H4 (cell line): ENCODE measurements at regions not wholly inside any gene's neighbourhood (a gene's known extent, or its start where the extent isn't known, plus 50 kb on each side); places are given as distances from the start of the nearest gene placed in this dataset.
"Not testable (repeated sequence)": the region's sequence is repeated elsewhere in the genome, so short reads cannot be mapped to it uniquely, and the experiment has no call there.

Source experiments
- DNase-seq: peaks from one replicate; pipeline ENCODE4 v3.0.0-alpha.2; 2015; ENCODE audit warnings: low spot score

DNA sequence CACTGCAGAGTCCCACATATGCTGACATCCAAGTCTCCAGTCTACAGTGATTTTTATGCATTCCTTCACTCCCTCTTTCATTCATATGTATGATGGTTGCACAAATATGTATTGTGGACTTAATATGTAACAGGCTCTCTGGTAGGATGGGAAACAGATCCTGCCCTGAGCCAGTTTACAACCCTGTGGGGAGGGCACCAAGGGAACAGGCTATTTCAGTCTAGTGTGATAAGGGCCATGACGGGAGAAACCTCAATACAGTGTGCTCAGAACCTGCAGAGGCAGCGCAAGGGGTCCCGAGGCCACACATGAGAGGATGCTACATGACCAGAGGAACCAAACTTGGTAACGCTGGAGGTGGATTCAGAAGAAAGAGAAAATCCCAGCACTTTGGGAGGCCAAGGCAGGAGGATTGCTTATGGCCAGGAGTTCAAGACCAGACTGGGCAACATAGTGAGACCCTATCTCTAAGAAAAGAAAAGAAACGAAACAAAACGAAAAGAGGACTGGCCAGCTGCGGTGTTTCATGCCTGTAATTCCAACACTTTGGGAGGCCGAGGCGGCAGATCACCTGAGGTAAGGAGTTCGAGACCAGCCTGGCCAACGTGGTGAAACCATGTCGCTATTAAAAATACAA, 249.8 kb upstream of the JARID2 start:
- no peak for DNase-seq

DNA sequence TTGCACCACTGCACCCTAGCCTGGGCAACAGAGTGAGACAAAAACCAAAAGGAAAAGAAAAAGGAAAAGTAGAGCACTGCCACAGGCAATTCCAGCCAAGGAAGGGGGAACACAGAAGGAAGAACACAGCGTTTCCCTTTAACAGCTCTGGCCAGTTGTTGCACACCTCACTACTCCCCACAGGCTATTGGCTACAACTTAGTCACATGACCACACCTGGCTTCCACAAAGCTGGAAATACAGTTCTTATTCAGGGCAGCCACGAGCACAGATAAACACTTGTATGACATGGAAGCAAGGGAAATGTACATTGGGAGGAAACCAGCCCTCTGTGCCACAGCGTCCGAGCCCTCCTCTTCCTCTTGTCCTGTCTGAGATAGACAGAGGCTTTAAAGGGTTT, 249.0 kb upstream of the JARID2 start:
- no peak for DNase-seq

DNA sequence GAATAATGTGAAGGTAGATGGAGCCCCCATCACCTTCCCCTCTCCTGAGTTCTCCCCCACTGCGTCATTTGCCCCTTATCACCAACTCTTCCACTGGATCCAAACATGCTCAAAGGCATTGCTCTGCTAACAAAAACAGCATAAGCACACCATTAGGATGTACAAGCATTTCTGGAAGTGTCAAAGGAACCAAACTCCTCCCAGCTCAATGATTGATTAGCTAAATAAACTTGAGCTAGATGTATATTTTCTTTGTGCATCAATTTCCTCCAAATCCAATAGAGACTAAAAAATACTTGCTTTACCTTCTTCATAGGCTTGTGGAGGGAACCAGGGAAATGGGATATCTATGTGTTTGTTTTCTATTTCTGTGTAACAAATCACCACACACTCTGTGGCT, 248.4 kb upstream of the JARID2 start:
- DNase-seq, result no peak

DNA sequence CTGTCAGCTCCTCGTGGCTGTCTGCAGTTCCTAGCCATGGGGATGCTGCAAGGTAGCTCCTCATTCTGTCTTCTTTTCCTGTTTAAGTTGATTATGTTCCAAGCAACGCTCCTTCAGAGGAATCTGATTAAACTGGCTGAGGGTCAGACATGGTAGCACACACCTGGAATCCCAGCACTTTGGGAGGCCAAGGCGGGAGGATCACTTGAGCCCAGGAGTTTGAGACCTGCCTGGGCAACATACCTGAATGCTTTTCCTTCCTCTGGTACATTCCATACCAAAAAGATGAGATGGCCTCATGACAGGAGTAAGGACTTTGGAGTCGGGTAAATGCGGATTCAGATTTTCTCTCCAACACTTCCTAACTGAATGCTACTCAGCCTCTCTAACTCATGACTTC, 246.8 kb upstream of the JARID2 start:
- no peak for DNase-seq

DNA sequence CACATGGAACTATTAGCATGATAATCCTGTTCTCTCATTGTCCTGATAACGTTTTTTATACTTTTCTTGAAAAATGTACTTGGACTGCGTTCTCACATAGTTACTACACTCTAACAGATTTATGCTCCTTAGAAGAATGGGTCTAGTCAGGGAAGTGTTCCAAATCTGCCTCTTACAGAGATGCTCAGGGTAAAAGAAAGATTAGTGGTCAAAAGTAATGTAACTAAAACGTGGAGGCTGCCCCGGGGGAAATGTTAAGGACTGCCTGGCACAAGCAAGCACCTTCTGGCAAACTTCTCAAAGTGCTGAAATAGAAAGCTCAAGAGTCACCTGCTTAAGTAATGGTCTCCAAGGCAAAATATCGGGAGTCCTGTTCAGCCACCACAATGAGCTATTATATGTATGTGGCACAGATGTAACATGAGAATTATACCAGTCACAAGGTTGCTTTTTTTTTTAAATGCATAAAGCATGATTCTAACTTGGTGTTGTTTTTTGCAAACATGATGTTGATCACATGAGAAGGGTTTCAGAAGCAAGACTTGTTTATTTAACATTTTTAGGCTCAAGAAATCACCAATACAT, 244.5 kb upstream of the JARID2 start:
- DNase-seq, result no peak

DNA sequence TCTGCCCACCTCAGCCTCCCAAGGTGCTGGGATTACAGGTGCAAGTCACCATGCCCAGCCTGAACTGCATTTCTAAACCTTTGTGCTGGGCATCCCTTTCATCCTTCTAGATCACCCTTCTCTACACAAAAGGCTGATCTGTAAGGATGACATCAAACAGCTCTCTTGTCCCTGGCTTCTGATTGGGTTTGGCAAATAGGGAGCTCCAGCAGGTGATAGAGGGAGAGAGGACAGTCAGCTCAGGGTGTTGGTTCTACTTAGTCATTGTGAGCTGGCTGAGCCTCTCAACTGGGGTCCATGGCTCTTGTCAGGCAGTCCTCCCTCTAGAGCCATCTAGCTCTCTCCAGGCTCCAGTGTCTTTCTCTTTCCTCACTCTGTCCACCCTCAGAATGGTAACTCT, 237.6 kb upstream of the JARID2 start:
- DNase-seq, result no peak

DNA sequence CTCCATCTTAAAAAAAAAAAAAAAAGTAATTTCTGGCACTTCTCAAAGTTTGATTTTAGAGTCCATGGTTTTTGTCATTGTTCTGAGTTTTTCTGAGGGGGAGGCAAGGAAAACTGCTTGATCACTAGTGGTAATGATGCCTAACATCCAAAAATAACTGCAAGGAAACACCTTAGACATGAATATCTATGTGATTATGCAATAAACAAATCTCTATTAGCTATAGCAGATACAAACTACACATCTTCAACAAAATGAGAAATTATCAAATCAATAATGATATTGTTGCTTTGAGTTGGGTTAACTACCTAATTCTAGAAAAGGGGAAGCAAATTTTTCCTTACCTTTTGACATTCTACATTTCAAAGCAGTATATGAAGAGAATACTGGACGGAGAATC, 230.9 kb upstream of the JARID2 start:
- DNase-seq, result no peak

DNA sequence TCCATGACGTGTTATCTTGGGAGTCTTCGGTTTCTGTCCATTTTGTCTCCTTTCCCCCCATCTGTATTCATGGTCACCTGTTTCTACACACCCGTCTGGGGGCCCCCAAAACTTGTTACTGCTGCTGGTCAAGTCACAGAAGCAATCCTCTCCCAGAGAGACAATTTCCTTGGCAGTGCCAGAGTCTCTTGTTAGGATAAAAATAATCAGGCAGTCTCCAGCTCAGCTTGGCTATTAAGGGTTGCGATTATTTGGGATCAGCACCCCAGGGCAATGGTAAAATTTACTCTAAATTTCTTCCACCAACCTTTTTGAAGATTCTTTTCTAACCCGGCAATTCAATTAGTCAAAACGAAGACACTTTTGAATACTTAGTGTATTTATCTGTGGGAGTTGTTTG, 229.1 kb upstream of the JARID2 start:
- no peak for DNase-seq

DNA sequence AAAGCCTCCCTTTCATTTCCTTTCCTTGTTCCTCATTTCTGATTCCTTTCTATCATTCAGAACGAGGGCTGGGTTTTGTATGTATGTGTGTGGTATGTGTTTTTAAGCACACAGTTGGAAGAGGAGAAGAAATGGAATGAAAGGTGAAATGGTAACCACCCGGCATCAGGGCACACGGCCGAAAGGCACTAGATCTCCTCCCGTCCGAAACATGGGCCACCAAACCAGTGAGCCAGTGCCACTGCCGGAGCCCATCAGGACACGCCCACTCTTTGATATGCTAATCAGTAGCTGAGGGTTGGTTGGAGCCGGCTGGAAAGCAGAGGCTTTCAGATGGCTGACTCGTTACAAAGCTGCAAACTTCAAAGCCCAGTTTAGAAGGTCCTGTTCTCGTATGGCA, 228.6 kb upstream of the JARID2 start:
- no peak for DNase-seq

DNA sequence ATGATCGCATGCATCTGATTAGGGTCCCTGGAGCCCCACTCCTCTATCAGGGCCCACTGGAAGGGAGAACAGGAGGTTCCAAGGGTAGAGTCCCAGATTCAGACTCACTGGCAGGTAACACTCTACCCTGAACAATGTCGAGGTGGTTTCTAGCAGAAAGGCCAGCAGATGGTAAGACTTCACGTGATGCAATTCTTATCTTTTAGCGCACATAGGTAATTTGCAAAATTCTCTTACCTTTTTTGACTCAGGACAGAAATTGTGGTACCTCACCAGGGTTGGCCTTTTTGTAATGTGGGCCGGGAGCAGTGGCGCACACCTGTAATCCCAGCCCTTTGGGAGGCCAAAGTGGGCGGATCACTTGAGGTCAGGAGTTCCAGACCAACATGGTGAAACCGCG, 228.1 kb upstream of the JARID2 start:
- DNase-seq, result no peak

DNA sequence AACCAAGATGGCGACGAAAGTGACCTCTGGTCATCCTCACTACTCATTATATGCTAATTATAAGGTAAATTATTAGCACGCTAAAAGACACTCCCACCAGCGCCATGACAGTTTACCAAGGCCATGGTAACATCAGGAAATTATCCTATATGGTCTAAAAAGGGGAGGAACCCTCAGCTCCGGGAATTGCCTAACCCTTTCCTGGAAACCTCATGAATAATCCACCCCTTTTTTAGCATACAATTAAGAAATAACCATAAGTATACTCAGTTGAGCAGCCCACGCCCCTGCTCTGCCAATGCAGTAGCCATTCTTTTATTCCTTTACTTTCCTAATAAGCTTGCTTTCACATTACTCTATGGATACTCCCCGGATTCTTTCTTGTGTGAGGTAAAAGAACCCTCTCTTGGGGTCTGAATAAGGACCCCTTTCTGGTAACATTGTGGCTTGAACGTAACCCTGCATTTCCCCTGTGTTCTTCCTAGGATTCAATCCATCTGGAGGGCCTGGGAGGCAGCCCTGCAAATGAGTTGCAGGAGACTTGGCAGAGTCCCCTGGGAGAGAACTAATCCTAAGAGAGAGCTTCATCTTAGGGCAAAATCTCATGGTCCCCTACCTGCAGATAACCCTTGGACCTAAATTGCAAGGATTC, 225.6 kb upstream of the JARID2 start:
- DNase-seq, result no peak

DNA sequence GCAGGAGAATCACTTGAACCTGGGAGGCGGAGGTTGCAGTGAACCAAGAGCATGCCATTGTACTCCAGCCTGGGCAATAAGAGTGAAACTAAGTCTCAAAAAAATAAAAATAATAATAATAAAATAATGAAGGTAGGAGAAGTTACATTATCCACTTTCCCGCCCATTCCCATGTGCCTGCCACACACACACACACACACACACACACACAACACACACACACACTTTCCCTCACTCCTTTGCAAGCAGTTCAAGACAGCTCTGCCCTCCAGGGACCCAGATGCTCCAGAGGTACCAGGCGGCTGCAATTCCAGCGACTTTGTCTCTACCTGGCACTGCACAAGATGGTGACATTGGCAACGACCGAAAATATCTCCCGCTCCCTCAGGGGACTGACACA, 224.8 kb upstream of the JARID2 start:
- DNase-seq, result no peak

DNA sequence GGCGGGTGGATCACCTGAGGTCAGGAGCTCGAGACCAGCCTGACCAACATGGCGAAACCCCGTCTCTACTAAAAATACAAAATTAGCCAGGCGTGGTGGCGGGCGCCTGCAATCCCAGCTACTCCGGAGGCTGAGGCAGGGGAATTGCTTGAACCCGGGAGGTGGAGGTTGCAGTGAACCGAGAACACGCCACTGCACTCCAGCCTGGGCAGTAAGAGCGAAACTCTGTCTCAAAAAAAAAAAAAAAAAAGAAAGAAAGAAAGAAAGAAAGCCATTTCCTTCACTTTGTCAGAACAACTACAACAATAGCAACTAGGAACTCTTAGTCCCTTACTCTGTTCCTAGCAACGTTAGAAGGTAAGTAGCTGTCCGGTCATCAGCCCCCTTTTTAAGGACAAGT, 222.9 kb upstream of the JARID2 start:
- DNase-seq, result not testable (repeated sequence)

DNA sequence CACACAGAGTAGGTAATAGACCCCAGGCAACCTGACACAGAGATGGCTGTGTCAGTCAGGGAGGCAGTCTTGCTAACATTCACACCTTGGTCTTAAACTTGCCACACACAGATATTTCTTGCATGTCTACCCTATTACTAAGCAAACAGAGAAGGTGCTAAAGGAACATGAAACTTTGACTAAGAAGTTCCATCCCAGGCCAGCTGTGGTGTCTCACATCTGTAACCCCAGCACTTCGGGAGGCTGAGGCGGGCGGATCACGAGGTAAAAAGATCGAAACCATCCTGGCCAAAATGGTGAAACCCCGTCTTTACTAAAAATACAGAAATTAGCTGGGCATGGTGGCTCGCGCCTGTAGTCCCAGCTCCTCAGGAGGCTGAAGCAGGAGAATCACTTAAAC, 222.4 kb upstream of the JARID2 start:
- DNase-seq, result no peak

DNA sequence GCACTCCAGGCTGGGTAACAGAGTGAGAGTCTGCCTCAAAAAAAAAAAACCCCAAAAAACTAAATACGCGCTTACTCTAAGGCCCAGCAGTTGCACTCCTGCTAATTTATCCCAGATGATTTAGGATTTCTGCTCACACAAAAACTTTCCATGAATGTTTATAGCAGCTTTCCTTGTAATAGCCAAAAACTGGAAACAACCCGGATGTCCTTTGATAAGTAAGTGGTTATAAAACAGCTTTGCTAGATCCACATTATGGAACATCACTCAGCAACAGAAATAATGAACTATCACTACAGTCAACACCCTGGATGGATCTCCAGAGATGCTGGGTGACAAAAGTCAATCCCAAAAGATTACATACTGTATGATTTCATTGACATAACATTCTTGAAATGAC, 220.4 kb upstream of the JARID2 start:
- no peak for DNase-seq

DNA sequence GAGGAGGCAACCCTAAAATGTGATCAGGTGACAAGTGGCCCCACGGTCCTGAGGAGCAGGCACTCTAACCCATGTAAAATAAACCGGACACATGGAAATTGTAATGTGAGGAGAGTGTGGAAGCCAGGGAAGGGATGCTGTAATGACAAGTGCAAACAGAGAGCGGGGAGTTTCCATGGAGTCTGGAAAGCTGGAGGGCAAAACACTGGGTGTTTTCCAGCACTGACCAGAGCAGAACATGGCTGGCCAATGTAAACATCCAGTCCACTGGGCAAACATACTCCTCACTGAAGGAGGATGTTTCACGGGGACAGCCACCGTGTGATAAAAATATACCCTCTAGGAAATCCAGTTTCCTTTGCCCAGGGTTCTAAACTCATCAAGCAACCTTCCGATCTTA, 219.0 kb upstream of the JARID2 start:
- peak; percentile 35 for DNase-seq

DNA sequence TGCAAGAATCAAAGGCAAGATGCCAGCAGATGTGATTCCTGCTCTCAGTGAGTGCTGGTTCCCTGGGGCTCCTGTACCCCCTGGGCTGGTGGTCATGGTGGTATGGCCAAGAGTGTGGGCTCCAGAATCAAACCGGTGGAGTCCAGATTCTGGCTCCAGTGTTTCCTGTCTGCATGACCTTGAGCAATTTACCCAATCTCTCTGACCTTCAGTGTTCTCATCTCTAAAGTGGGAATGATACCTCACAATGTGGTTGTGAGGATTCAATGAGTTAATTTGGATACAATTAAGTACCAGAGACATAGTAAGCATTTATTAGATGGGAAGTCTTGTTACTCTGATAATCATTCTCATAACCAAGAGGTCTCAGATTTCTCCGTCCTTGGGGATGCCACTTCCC, 218.4 kb upstream of the JARID2 start:
- DNase-seq, result no peak

DNA sequence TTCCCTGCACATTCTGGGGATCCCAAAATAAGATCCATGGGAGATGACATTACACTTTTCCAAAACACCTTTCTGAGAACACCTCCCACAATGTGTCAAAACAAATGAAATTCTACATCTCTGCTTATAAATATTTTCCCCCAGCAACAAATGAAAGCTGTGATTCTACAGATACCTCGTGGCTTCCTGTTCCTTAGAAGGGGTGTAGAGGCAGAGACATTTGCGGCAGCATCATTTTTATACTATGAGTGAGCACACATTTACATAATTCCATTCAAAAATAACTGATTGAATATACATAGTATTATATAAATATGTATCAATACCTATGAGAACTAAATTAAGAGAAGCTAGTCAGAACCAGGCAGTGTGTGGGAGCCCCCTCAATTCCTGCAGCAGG, 213.9 kb upstream of the JARID2 start:
- DNase-seq, result no peak

DNA sequence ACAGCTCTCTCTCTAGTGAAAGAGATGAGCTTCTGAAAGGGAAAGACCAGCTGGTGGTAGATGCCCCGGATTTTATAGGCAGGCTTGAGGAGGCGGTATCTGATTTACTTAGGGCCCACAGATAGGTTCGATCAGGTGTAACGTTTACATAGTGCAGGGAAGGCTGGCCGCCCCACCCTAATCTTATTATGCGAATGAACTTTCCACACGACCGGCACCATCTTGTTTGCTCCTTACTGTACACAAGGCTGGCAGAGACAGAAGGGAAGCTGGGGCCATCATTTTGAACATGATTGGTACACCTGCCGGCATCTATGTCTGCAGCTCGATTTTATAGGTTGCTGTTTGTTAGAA, 212.0 kb upstream of the JARID2 start:
- no peak for DNase-seq

DNA sequence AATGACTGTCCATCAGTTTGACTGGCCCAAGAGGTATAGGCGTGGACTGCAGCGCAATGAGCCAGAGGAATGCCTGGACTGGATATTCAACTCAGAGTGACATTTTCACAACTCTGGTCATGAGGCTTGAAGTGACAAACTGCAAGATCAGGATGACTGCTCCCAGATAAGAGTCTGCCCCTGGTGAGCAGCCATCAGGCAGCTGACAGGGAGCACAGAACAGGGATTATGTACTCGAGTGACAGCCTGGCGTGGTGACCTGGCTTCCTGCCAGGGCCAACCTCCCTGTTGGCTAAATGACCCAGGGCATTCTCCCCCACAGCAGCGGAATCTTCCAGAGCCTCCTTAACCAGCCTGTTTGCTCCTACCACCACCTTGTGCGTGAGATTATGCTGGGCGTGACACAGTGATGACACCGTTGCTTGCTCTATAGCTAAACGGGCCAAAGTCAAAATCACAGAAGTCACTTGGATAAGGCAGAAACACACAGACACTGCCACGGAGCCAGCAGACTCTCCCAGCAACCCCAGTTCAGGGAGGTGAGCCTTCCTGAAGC, 209.1 kb upstream of the JARID2 start:
- peak; percentile 14 for DNase-seq

DNA sequence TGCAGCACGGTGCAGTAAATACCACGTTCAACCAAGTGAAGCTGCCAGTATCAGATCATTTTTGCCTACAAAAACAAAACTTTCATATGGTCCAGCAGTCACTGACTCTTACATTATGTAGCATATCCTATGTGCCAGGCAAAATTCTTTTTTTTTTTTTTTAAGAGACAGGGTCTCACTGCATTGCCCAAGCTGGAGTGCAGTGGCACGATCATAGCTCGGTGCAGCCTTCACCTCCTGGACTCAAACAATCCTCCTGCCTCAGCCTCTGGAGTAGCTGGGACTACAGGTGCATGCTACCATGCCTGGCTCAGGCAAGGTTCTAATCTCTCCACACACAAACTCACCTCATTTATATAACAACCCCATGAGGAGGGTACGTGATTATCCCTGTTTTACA, 208.6 kb upstream of the JARID2 start:
- DNase-seq, result no peak

DNA sequence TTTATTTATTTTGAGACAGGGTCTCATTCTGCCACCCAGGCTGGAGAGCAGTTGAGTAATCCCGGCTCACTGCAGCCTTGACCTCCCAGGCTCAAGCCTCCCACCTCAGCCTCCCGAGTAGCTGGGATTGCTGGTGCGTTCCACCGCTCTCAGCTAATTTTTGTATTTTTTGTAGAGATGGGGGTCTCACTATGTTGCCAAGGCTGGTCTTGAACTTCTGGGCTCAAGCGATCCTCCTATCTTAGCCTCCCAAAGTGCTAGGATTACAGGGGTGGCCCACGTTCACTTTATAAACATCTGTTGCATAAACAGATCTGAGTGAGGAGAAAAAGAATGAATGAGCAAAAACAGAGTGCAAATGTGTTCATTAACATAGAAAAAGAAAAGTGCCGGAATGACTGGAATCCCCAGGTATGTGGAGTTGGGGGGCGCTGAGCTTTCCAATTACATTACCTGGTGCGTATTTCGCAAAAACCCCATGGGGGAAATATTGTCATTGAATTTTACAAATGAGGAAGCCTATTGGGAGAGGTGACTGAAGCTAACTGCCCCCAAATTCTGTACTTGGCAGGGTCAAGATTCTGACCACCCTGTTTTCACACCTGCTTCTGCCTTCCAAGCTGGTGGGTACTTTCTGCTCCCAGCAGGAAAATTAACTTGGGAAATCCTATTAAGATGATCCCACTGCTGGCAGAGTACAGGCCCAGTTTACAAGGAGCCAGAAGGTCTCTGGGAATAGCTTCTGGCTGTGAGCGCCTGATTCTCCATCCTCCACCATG, 207.7 kb upstream of the JARID2 start:
- DNase-seq, result no peak

DNA sequence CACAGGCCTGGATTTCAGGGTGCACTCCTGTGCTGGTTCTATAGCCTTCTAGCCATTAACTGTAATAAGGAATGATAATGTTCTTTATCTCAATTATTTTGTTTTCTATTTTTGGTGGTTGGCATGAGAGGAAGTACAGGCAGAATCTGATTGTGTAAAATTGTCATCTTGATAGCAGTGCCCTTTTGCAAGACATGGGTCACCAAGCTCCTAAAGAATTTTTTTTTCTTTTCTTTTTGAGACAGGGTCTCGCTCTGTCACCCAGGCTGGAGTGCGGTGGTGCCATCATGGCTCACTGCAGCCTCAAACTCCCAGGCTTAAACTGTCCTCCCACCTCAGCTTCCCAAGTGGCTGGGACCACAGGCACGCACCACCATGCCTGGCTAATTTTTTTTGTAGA, 206.7 kb upstream of the JARID2 start:
- DNase-seq, result no peak
